H9 (cell line): ENCODE measurements at regions not wholly inside any gene's neighbourhood (a gene's known extent, or its start where the extent isn't known, plus 50 kb on each side); places are given as distances from the start of the nearest gene placed in this dataset.

Experiments
- DNase-seq: peaks from one replicate; pipeline ENCODE4 v3.0.0-alpha.2; 2017
- H2AFZ ChIP-seq: one replicate; pipeline ENCODE4 v1.6.1; 2013; ENCODE audit warnings: mild to moderate bottlenecking, low read length, control low read depth, moderate library complexity
- H2AK5ac ChIP-seq: 2 replicates; pipeline ENCODE4 v1.6.1; 2013; ENCODE audit warnings: low read length, control low read depth, mixed read lengths; ENCODE audit not compliant: insufficient read length
- H2BK120ac ChIP-seq: one replicate; pipeline ENCODE4 v1.6.1; 2013; ENCODE audit warnings: low read depth, mild to moderate bottlenecking, low read length, control low read depth, inconsistent platforms; ENCODE audit not compliant: poor library complexity, severe bottlenecking
- H2BK12ac ChIP-seq: 2 replicates; pipeline ENCODE4 v1.6.1; 2013; ENCODE audit warnings: low read length, control low read depth, mixed read lengths, low read depth; ENCODE audit not compliant: insufficient read length
- H2BK15ac ChIP-seq: 2 replicates; pipeline ENCODE4 v1.6.1; 2013; ENCODE audit warnings: low read depth, low read length, control low read depth
- H2BK20ac ChIP-seq: one replicate; pipeline ENCODE4 v1.6.1; 2013; ENCODE audit warnings: low read depth, mild to moderate bottlenecking, low read length, control low read depth, inconsistent platforms; ENCODE audit not compliant: poor library complexity, severe bottlenecking
- H2BK5ac ChIP-seq: 2 replicates; pipeline ENCODE4 v1.6.1; 2013; ENCODE audit warnings: low read length, control low read depth, mixed read lengths; ENCODE audit not compliant: insufficient read length
- H3K14ac ChIP-seq: 2 replicates; pipeline ENCODE4 v1.6.1; 2013; ENCODE audit warnings: low read length, control low read depth; ENCODE audit not compliant: insufficient read depth
- H3K18ac ChIP-seq: 2 replicates; pipeline ENCODE4 v1.6.1; 2013; ENCODE audit warnings: low read depth, mild to moderate bottlenecking, mixed read lengths, low read length, control low read depth; ENCODE audit not compliant: insufficient read length
- H3K23ac ChIP-seq: 2 replicates; pipeline ENCODE4 v1.6.1; 2013; ENCODE audit warnings: low read length, control low read depth, mixed read lengths, low read depth; ENCODE audit not compliant: insufficient read length
- H3K23me2 ChIP-seq: 2 replicates; pipeline ENCODE4 v1.6.1; 2013; ENCODE audit warnings: low read depth, mild to moderate bottlenecking, mixed read lengths, low read length, control low read depth; ENCODE audit not compliant: insufficient read length, poor library complexity, severe bottlenecking
- H3K27ac ChIP-seq: 2 replicates; pipeline ENCODE4 v1.5.1; 2013; ENCODE audit warnings: low read length, control low read depth, mixed read lengths, low read depth; ENCODE audit not compliant: insufficient read length
- H3K27me3 ChIP-seq: 2 replicates; pipeline ENCODE4 v1.6.1; 2013; ENCODE audit warnings: low read length, control low read depth, inconsistent platforms; ENCODE audit not compliant: insufficient read depth
- H3K4ac ChIP-seq: 2 replicates; pipeline ENCODE4 v1.6.1; 2013; ENCODE audit warnings: low read depth, mild to moderate bottlenecking, control low read depth, inconsistent platforms, low read length, moderate library complexity
- H3K4me1 ChIP-seq: 2 replicates; pipeline ENCODE4 v1.6.1; 2013; ENCODE audit warnings: low read length, control low read depth, inconsistent platforms; ENCODE audit not compliant: insufficient read depth
- H3K4me2 ChIP-seq: 2 replicates; pipeline ENCODE4 v1.6.1; 2013; ENCODE audit warnings: low read length, control low read depth, mixed read lengths; ENCODE audit not compliant: insufficient read length, insufficient read depth
- H3K56ac ChIP-seq: 2 replicates; pipeline ENCODE4 v1.6.1; 2013; ENCODE audit warnings: low read depth, mild to moderate bottlenecking, mixed read lengths, low read length, control low read depth; ENCODE audit not compliant: insufficient read length
- H3K79me1 ChIP-seq: 2 replicates; pipeline ENCODE4 v1.6.1; 2013; ENCODE audit warnings: low read depth, mild to moderate bottlenecking, moderate library complexity, low read length, control low read depth, inconsistent platforms; ENCODE audit not compliant: insufficient read depth, poor library complexity, severe bottlenecking
- H3K79me2 ChIP-seq: 2 replicates; pipeline ENCODE4 v1.6.1; 2013; ENCODE audit warnings: low read length, control low read depth, inconsistent platforms; ENCODE audit not compliant: insufficient read depth
- H3K9ac ChIP-seq: 2 replicates; pipeline ENCODE4 v1.6.1; 2013; ENCODE audit warnings: low read length, control low read depth, mixed read lengths; ENCODE audit not compliant: insufficient read length; ENCODE audit errors: extremely low read depth
- H3K9me3 ChIP-seq: one replicate; pipeline ENCODE4 v1.6.1; 2013; ENCODE audit warnings: low read depth, low read length, inconsistent platforms; ENCODE audit not compliant: control insufficient read depth
- H3T11ph ChIP-seq: one replicate; pipeline ENCODE4 v1.6.1; 2013; ENCODE audit warnings: mild to moderate bottlenecking, low read length, control low read depth, inconsistent platforms
- H4K20me1 ChIP-seq: one replicate; pipeline ENCODE4 v1.6.1; 2013; ENCODE audit not compliant: control insufficient read depth, insufficient read length, insufficient read depth
- H4K5ac ChIP-seq: 2 replicates; pipeline ENCODE4 v1.6.1; 2013; ENCODE audit warnings: low read depth, mild to moderate bottlenecking, mixed read lengths, low read length, control low read depth; ENCODE audit not compliant: insufficient read length
- H4K8ac ChIP-seq: replicated peaks from 2 replicates; pipeline ENCODE4 v1.6.1; 2013; ENCODE audit warnings: low read length, control low read depth, mixed read lengths, low read depth; ENCODE audit not compliant: insufficient read length
- H4K91ac ChIP-seq: 2 replicates; pipeline ENCODE4 v1.6.1; 2013; ENCODE audit warnings: low read depth, mild to moderate bottlenecking, moderate library complexity, mixed read lengths, low read length, control low read depth; ENCODE audit not compliant: insufficient read length
- H3K27ac Mint-ChIP-seq, 3 experiments: 2 replicates in 2 of 3; 3 replicates in 1 of 3; pipeline ENCODE4 v1.8.0; 2020 to 2021; ENCODE audit warnings: mixed read lengths in 3 of 3, mild to moderate bottlenecking in 1 of 3, moderate library complexity in 1 of 3
- H3K27me3 Mint-ChIP-seq: 2 replicates; pipeline ENCODE4 v1.8.0; 2021; ENCODE audit warnings: low read depth, mild to moderate bottlenecking, moderate library complexity, mixed read lengths
- H3K36me3 Mint-ChIP-seq, 3 experiments: 2 replicates in 2 of 3; 3 replicates in 1 of 3; pipeline ENCODE4 v1.8.0; 2020 to 2021; ENCODE audit warnings: low read depth in 3 of 3, mixed read lengths in 3 of 3; ENCODE audit not compliant: insufficient read depth in 1 of 3
- H3K4me1 Mint-ChIP-seq, 2 experiments: 2 replicates each; pipeline ENCODE4 v1.8.0; 2020; ENCODE audit warnings: mixed read lengths in 2 of 2
- H3K4me3 Mint-ChIP-seq, 2 experiments: 2 replicates in 1 of 2; 3 replicates in 1 of 2; pipeline ENCODE4 v1.8.0; 2020 to 2021; ENCODE audit warnings: mild to moderate bottlenecking in 2 of 2, mixed read lengths in 2 of 2, moderate library complexity in 1 of 2
- H3K9me3 Mint-ChIP-seq, 2 experiments: 2 replicates in 1 of 2; 3 replicates in 1 of 2; pipeline ENCODE4 v1.8.0; 2020; ENCODE audit warnings: mild to moderate bottlenecking in 2 of 2, mixed read lengths in 2 of 2, moderate library complexity in 1 of 2
- WGBS: extraction: QIAGEN DNeasy Blood & Tissue Kit; methylation state at CpG from one replicate; pipeline ENCODE4 v1.1.7; 2013; ENCODE audit warnings: missing lambda C conversion rate, low lambda C conversion rate, mixed read lengths; ENCODE audit not compliant: insufficient read length; ENCODE audit errors: extremely low coverage; 5-methylcytosine and 5-hydroxymethylcytosine counted together
- TF ChIP-seq, protein P1 (sequence below): fragments of 200-600 bp; sonication (generic); conservative IDR thresholded peaks from 3 replicates; pipeline ENCODE4 v1.8.0; 2021; ENCODE audit warnings: antibody characterized with exemption, mild to moderate bottlenecking

DNA sequence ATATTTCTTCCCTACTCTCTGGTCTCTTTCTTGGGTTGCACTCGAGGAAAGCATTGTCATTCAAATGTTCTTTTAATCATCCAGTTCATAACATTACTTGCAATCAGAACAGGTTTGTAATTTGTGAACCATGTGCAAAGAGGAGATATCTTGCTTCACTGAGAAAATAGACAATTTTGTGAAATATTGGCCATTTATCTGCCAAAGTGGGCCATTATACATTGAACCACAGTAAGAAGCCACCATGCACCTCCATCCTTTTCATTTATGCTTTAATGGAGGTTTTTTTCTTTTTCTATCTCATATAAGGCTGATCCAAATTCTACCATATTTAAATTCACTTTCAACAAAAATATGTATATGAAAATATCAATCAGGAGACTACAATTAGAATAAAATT lies 335.3 kb upstream of the AADAT start:
- no peaks in the 10 kb centered on the region for H3K23me2 ChIP-seq
- H4K5ac ChIP-seq, result no peak overlapping the region
- no peaks in the 10 kb centered on the region; a peak in 1 of 5 replicates for H3K9me3 Mint-ChIP-seq
- H3K27ac ChIP-seq, result no peak overlapping the region
- no peak overlapping the region for H3K18ac ChIP-seq
- H3K23ac ChIP-seq, result no peak overlapping the region
- no peak overlapping the region for H2BK120ac ChIP-seq
- H3K79me2 ChIP-seq, result no peaks in the 10 kb centered on the region
- no peak overlapping the region for H3T11ph ChIP-seq
- no peaks in the 10 kb centered on the region for H3K79me1 ChIP-seq
- H4K20me1 ChIP-seq, result no peaks in the 10 kb centered on the region
- H3K27ac Mint-ChIP-seq, result no peak overlapping the region
- no peaks in the 10 kb centered on the region for H3K27me3 Mint-ChIP-seq
- H3K14ac ChIP-seq, result no peak overlapping the region
- no peaks in the 10 kb centered on the region for H3K36me3 Mint-ChIP-seq
- H2AK5ac ChIP-seq, result no peak overlapping the region
- peaks cover 10 to 14% of the 10 kb centered on the region in 2 experiments for H3K4me1 Mint-ChIP-seq
- no peak for DNase-seq
- no peak overlapping the region for H3K4me3 Mint-ChIP-seq
- TF ChIP-seq, protein P1, sequence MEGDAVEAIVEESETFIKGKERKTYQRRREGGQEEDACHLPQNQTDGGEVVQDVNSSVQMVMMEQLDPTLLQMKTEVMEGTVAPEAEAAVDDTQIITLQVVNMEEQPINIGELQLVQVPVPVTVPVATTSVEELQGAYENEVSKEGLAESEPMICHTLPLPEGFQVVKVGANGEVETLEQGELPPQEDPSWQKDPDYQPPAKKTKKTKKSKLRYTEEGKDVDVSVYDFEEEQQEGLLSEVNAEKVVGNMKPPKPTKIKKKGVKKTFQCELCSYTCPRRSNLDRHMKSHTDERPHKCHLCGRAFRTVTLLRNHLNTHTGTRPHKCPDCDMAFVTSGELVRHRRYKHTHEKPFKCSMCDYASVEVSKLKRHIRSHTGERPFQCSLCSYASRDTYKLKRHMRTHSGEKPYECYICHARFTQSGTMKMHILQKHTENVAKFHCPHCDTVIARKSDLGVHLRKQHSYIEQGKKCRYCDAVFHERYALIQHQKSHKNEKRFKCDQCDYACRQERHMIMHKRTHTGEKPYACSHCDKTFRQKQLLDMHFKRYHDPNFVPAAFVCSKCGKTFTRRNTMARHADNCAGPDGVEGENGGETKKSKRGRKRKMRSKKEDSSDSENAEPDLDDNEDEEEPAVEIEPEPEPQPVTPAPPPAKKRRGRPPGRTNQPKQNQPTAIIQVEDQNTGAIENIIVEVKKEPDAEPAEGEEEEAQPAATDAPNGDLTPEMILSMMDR, result no peak
- no peak overlapping the region for H2BK20ac ChIP-seq
- no peak overlapping the region for H3K56ac ChIP-seq
- no peak overlapping the region for H4K8ac ChIP-seq
- no peak overlapping the region for H2BK12ac ChIP-seq
- H2AFZ ChIP-seq, result no peak overlapping the region
- no CpG with 5 or more reads among the region's 1 CpG for WGBS
- no peak overlapping the region for H2BK5ac ChIP-seq
- no peak overlapping the region for H2BK15ac ChIP-seq
- H3K4me2 ChIP-seq, result no peak overlapping the region
- no peaks in the 10 kb centered on the region for H3K4me1 ChIP-seq
- no peak overlapping the region for H4K91ac ChIP-seq
- no peaks in the 10 kb centered on the region for H3K9me3 ChIP-seq
- no peaks in the 10 kb centered on the region for H3K27me3 ChIP-seq
- H3K9ac ChIP-seq, result no peak overlapping the region
- no peak overlapping the region for H3K4ac ChIP-seq
